DMS 273 treated with DMSO at 0.1 percent for 48 hours (cell line): ENCODE measurements at regions not wholly inside any gene's neighbourhood (a gene's known extent, or its start where the extent isn't known, plus 50 kb on each side); places are given as distances from the start of the nearest gene placed in this dataset.

Experiments
- DNase-seq: peaks from one replicate; lab custom pipeline; 2025; lab: John Stamatoyannopoulos, UW

DNA sequence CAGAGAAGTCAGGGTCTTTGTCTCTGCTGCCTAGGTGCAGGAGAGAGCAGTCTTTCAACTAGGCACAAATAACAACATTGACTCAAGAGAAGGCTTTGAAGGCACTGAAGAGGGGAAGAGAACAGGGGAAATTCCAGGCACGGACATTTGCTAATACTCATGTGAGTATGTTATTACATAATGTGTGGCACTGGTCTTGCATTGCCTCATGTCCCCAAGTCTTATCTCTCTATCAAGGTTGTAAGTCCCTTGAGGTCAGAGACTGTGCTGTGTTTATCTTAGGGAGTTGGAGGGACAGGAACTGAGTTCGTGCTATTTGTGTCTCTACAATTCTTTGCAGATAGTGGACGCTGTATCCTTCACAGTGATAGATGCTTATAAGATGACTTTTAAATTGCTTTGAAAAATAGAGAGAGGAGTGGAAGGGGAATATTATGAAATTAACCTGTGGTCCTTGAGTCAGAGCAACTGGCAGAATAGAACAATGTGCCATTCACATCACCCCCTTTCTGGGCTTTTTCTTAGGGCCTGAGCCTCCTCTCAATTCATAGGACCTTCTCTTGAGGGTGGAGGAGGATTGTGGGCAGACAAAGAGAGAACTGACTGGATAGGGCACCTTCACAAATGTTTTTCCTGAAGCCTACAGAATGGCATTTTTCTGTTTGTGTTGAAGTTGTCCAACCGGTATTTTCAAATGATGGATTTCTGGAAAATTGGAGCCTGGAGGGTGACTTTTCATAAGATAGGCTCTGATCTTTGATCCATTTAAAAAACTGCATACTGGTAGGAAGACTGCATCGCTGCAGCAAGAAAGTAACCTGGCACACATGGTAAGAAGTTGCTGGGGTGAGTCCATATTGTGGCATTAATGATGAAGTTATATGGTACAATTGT lies 96.6 kb upstream of the CXCR4 start:
- DNase-seq: no peak

GRCh38 chr2:136213836-136214235 lies 95.9 kb upstream of the CXCR4 start:
- DNase-seq: no peak

DNA sequence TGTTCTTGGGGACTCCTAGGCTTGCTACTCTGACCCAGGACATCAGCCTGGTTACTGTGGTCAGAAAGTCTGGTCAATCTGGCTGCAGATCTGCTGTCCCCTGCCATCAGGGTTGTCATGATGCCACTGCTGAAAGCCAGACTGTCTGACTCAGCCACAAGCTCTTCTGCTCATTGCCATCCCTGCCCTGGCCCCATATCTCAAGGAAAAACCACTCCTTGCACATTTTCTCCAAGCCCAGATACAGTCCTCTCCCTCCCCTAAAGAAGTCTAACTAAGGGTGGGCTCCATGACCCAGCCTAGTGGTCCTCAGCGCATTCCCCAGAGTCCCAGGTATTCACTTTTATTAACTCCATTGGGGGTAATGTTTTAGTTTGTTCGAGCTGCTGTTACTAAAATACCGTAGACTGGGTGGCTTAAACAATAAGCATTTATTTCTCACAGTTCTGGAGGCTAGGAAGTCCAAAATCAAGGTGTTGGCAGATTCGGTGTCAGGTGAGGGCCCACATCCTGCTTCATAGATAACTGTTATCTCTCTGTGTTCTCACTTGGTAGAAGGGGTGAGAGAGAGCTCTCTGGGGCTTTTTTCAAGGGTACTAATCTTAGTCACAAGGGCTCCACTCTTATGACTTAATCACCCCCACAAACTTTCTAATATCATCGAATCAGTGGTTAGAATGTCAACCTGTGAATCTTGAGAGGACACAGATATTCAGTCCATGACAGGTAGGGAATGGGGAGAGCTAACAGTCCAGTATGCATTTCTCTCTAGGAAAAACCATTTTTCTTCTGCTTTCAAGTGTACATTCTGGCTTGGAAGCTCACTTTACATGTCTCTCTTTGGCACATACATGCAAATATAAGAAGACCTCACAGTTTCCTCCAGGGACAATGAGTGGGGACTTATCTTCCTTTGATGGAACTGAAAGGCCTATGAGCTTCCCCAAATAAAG lies 94.8 kb upstream of the CXCR4 start:
- no peak for DNase-seq

DNA sequence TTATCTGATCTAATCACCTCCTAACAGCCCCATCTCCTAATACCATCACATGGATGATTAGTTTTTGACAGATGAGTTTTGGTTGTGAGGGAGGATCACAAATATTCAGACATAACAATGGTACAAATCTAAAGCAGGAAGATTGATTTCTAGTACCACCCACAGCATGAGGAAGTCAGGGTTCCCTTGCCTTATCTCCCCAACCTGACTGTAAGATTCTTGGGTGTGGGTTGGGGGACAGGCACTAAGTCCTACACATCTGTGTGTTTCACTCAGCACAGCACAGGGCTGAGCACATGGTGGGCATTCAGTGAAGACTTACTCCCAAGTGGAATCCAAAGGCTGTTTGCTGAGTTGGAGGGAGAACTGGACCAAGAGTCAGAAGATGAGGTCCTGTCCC lies 93.8 kb upstream of the CXCR4 start:
- DNase-seq: no peak

DNA sequence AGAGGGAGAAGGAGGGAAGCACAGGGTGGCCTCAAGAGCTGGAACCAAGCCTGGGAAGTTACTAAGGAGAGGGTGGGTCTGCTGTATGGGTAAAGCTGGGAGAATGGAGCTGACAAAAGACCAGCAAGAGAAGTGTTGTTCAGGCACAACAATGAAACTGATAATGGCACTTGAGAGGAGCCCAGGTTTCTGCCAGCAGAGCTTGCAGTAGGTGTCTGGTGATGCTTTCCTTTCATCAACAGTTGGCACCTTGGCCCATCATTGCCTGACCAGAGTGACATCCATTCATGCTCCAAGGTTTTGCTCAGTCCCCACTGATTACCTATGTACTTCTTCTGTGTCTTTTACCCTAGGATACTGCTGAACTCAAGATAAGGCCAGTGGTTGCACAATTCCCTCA lies 92.9 kb upstream of the CXCR4 start:
- no peak for DNase-seq

GRCh38 chr2:136210455-136210805 lies 92.5 kb upstream of the CXCR4 start:
- DNase-seq: no peak

- no peak for DNase-seq
Observed at GRCh38 chr2:136209561-136210454, 91.9 kb upstream of the CXCR4 start.

DNA sequence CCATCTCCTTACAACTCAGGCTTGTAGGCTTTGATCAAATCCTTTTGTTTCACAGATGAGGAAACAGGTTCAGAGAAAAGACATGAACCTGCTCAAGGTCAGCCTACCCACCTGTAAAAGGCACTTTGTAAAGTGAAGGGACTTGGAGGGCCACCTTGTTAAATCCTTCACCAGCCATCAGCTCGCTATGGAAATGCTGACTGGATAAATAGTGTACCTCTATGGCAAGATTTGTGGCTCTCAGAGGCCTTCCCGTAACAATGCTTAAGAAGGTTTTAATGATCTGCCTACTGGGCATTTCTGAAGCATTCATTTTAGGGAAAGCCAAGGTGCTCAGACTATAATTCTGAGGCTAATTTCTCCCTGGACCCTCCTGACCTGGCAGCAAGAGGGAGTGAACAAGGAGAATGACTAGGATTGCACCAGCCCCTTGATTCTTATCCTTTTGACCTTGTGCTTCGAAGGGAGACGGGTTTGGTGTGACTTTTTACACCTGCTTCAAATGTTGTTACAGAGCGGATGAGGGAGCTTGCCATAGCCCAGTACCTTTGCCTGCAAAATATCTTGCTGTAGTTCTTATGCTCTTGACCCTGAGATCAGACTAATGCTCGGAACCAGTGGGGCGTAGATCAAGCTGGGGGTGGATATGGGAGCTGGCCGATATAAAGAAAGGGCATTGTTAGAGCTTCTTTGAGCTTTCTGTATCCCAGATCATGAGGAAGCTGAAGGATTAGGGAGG lies 90.9 kb upstream of the CXCR4 start:
- no peak for DNase-seq

DNA sequence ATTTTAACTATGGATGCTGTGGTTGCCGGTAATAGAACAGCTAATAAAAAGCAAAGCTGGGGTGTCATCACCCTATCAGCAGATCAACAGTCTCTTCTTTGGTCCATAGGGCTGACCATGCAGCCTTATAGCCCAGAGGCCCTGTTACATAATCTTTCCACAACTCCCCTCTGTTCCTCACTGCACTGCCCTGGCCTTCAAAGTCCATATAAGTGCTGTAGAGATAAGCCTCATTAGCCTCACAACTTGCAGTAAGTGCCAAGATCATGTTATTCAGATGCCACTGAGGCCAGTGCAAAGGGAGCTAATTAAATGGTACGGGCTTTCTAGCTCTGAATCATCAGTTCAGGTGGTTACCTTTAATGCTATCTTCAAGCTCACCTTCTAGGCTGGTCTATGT lies 89.7 kb upstream of the CXCR4 start:
- DNase-seq: no peak

GRCh38 chr2:136207030-136207623 lies 89.2 kb upstream of the CXCR4 start:
- DNase-seq: no peak

GRCh38 chr2:136206613-136207012 lies 88.7 kb upstream of the CXCR4 start:
- DNase-seq: no peak

DNA sequence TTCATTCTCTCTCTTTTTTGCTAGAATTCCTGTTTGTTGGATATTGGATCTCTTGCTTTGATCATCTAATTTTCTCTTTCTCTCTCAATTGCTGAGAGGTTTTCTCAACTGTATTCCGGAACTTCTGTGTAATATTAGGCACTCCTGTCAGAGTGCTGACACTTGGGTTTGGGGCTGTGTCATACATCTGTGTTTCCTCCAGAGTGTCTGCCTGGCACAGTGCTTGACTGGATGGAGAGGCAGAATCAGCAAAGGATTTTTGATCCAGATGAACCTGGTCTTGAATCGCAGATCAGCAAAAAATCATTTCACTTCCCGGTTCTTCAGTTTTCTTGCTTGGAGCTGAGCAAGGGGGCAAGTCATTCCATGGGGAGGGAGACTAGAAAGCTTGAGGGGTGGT lies 87.7 kb upstream of the CXCR4 start:
- DNase-seq: no peak

DNA sequence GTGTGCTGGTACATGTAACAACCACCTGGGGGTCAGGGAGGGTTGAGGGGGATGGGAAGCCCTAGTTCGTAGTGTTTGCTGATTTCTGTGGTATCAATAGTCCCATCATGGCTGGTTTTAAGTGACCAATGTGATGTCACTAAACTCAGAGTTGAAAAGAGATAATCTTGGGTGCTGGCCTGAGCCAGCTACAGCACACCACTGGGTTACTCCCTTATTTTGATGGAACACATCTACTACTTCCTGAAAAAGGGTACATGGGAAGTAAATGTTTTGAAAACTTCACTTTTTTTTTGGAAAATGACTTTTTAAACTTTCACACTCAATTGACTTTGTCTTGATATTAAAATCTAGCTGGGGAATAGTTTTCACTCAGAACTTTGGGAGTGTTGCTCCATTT lies 87.0 kb upstream of the CXCR4 start:
- no peak for DNase-seq

DNA sequence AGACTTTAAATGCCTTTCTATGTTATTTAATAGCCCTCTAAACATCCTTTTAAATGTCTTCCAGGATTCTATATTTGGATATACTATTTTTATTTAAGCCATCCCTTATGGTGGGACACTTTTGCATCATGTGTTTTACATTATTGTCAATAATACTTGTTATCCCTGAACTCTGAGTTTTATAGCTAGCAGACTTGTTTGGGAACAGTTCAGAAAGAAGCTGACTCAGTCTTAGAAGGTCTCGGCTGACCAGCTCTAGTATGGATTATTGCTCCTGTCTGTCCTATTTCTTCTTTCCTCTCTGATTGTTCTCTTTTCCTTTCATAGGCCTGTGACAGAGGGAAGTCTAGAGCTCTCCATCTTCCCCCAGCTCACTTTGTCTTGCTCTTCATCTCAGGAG lies 77.3 kb upstream of the CXCR4 start:
- no peak for DNase-seq

- no peak for DNase-seq
Observed at GRCh38 chr2:136191041-136191440, 73.1 kb upstream of the CXCR4 start.

GRCh38 chr2:136189221-136189782 lies 71.4 kb upstream of the CXCR4 start:
- DNase-seq: no peak

DNA sequence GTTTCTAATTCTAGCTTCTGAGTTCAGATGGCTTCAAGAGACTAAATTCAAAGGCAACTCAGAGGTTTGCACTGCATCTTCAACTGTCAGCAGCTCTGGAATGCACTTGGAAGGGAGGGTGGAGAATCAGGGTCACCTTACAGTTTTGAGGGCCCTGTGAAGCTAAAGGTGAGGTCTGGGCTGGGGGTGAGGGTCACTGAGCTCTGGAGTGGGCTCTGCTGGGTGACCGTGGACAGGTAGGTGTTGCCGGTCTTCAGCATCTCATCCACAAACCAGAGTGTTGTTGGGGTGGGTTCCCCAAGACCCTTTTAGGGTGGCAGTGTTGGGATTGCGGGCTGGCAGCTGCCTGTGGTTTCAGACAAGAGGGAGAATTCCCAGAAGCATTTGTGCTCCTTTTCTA lies 70.1 kb upstream of the CXCR4 start:
- no peak for DNase-seq

DNA sequence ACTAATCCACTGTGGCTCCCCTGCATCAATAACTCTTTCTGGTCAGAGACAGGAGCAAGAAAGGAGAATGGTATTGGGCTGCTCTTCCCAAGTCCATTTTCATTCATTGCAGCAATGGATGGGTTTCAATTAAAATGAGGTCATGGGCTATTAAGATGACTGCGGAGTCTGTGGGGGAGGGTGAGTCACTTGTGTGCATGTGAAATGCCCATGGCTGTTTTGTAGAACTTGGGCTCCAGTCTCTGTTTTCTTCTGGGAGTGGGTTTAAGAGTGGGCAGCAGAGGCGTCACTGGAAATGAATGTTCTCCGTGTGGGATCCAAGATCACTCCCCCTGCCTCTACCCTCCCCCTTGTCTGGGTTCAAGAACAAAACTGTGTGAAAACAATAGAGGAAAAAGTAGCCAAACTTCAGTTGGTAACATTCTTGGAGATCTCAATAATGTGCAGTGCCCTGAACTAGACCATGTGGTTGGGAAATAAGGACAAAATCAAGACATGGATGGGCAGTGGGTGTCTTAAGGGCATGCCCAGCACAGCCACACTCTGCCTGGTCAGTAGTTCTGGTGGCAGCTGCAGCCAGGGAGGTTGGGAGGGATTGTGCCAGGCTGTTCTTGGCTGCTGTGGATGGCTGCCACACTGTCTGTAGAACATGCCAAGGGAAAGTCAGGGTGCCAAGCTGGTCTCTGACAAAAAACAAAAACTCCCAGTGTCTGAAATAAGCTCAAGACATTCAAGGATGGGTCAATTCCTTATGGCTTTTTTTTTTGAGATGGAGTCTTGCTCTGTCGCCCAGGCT lies 68.2 kb upstream of the CXCR4 start:
- DNase-seq: no peak

GRCh38 chr2:136183097-136183496 lies 65.1 kb upstream of the CXCR4 start:
- no peak for DNase-seq

- DNase-seq: no peak
Observed at GRCh38 chr2:136182315-136182714, 64.4 kb upstream of the CXCR4 start.
